ENCODE measurements at regions not wholly inside any gene's neighbourhood (a gene's known extent, or its start where the extent isn't known, plus 50 kb on each side); places are given as distances from the start of the nearest gene placed in this dataset.

DNA sequence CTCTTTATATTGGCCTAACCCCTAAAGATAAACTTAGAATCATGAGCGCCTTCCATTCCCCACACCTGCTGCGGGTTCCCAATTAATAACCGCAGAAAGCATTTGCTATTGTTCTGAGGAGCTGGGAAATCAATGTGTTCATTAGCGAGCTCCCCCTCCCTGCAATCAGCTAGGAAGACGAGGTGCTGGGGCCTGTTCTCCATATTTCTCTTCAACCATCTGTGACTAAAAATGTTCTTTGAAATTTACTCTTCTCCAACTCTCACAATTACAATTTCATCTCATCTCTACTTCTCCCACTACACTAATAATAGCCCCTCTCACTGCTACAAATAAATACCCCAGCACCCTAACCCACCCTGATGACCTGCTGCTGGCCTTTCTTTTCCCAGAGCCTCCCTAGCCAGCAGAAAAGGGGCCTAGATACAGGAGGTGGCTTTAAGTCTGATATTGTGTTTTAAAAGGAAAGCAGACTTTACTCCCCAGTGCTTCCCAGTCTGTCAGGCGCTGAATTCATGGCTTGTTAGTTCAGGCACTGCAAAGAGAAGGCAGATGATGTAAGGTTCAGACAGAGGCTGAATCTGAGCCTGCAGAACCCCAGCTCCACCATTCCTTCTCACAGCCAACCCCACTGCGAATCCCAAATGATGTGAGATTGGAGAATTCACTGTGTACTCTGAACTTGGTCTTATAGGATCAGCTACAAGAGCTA is 477.5 kb upstream of the DAB1 start:
- no peak for TF ChIP-seq EZH2 (IDR thresholded peaks at IDR 0.05; ENCODE audit: insufficient read depth, poor library complexity, severe bottlenecking)
- no peak for TF ChIP-seq EZH2phosphoT487 (IDR thresholded peaks at IDR 0.05; ENCODE audit: insufficient read depth, low read depth)
